ENCODE measurements at regions not wholly inside any gene's neighbourhood (a gene's known extent, or its start where the extent isn't known, plus 50 kb on each side); places are given as distances from the start of the nearest gene placed in this dataset.

DNA sequence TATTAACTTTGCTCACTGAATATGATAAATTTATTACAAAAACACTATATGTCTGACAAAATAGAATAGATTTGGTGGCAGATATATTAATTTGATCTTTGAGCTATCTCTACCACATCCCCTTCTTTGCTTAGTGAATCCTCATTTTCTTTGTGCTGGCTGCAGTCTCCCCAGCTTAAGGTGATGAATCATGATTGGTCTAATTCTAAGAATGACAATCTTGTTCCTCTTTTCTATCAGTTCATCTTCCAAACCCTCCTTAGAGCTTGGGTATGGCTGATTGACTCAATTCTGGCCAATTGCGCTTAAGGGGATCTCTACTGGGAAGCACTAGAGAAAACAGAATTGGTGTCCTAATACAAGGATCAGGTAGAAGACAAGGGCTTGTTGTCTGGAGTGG is 309.6 kb upstream of the GOLIM4 start:
- no peak overlapping the region for H3K9ac ChIP-seq (ENCODE audit: low read depth, low read length)
- DNase-seq (no peak), ATAC-seq (ENCODE audit: low read depth) (no peak)
- no peak overlapping the region for H2AK9ac ChIP-seq (replicated peaks; ENCODE audit: low read depth, low read length, poor library complexity)
- H3K4me1 ChIP-seq (ENCODE audit: control insufficient read depth, insufficient read depth, low read length), result no peaks in the 10 kb centered on the region
- no peak overlapping the region for H2AK5ac ChIP-seq (ENCODE audit: low read depth, low read length)
- H3K18ac ChIP-seq (ENCODE audit: low read depth, low read length), result no peak overlapping the region
- H3K56ac ChIP-seq (ENCODE audit: extremely low read depth, insufficient read depth, low read length), result no peak overlapping the region
- CTCF ChIA-PET, result no interaction called here
- no peak overlapping the region for H4K91ac ChIP-seq (ENCODE audit: insufficient read depth, low read depth, low read length)
- intact Hi-C loops (cut with micrococcal nuclease) (no loop called here), dilution Hi-C loops (cut with HindIII; ENCODE audit: low sequenced_read_pairs, unreplicated experiment) (no loop called here), in situ Hi-C loops (cut with MboI; ENCODE audit: low sequenced_read_pairs) (no loop called here)
- H2BK5ac ChIP-seq (ENCODE audit: low read depth, low read length, poor library complexity, severe bottlenecking), result no peak overlapping the region
- TF ChIP-seq USF2 (IDR thresholded peaks at IDR 0.05; ENCODE audit: low read depth, low read length) (no peak), FOS (IDR thresholded peaks at IDR 0.05; ENCODE audit: low read depth, low read length) (no peak), CEBPB (IDR thresholded peaks at IDR 0.05; ENCODE audit: low read depth, low read length) (no peak), RFX5 (IDR thresholded peaks at IDR 0.05; ENCODE audit: low read depth, low read length) (no peak), MAZ (IDR thresholded peaks at IDR 0.05; ENCODE audit: borderline replicate concordance, low read depth, low read length) (no peak), SMC3 (IDR thresholded peaks at IDR 0.05; ENCODE audit: low read depth, low read length) (no peak)
- H3K4ac ChIP-seq (ENCODE audit: low read depth, low read length), result no peak overlapping the region
- H2AFZ ChIP-seq (replicated peaks; ENCODE audit: low read length, poor library complexity), result no peak overlapping the region
- H3K14ac ChIP-seq (replicated peaks; ENCODE audit: low read depth, low read length), result no peak overlapping the region
- no peaks in the 10 kb centered on the region for H4K20me1 ChIP-seq (ENCODE audit: insufficient read depth, low read length)
- POLR2A ChIA-PET (ENCODE audit: unreplicated experiment), result no interaction called here
- no peaks in the 10 kb centered on the region for H3K9me3 ChIP-seq (ENCODE audit: control insufficient read depth, insufficient read depth, low read length)
- H3K9me1 ChIP-seq (ENCODE audit: insufficient read depth, low read length), result no peaks in the 10 kb centered on the region
- no peak overlapping the region for H4K8ac ChIP-seq (ENCODE audit: low read depth in 2 of 2, low read length in 2 of 2)
- H3K4me2 ChIP-seq (ENCODE audit: low read depth, low read length), result no peak overlapping the region
- H3K79me1 ChIP-seq (ENCODE audit: low read depth in 1 of 2, low read length in 2 of 2), result no peaks in the 10 kb centered on the region
- H3K27ac ChIP-seq (ENCODE audit: insufficient read depth, low read length), result no peak overlapping the region
- H3K36me3 ChIP-seq (ENCODE audit: control insufficient read depth, insufficient read depth, low read length), result no peaks in the 10 kb centered on the region
- no peak overlapping the region for H2BK20ac ChIP-seq (ENCODE audit: low read depth, low read length)
- H2BK15ac ChIP-seq (ENCODE audit: low read depth, low read length), result no peak overlapping the region
- H4K5ac ChIP-seq (ENCODE audit: low read depth, low read length), result no peak overlapping the region
- no peak overlapping the region for H3K4me3 ChIP-seq (ENCODE audit: insufficient read depth, low read depth, low read length)
- no CpG with 5 or more reads among the region's 1 CpG for WGBS, 2 experiments (ENCODE audit: extremely low coverage in 2 of 2, insufficient read length in 1 of 2)
- no TSS peak for BruUV-seq (replicated peaks)
- no peaks in the 10 kb centered on the region for H3K27me3 ChIP-seq (ENCODE audit: control insufficient read depth, insufficient read depth, low read length)
- no peak overlapping the region for H3K23ac ChIP-seq (ENCODE audit: low read depth, low read length)
- no peak overlapping the region for H2BK120ac ChIP-seq (ENCODE audit: low read depth, low read length)
